HepG2 (cell line): ENCODE measurements at regions not wholly inside any gene's neighbourhood (a gene's known extent, or its start where the extent isn't known, plus 50 kb on each side); places are given as distances from the start of the nearest gene placed in this dataset.

Experiments used
- ATAC-seq: fragments of 200-7000 bp; cut with Tn5 transposase; 3 replicates; pipeline ENCODE4 v1.9.1; 2020; ENCODE audit warnings: mild to moderate bottlenecking, moderate library complexity
- BruUV-seq: library from RNA; stranded (reverse); fragments of 400-500 nt; replicated peaks from 2 replicates; lab custom pipeline; 2021; lab: Mats Ljungman, UMichigan
- CTCF ChIA-PET: fragments of 300-600 bp; formaldehyde crosslinking; extraction: SDS; loops from one replicate; lab custom pipeline; 2021; ENCODE audit warnings: low total read pairs, inconsistent platforms, low intra/inter-chr PET ratio; lab: Yijun Ruan, JAX
- POLR2A ChIA-PET: fragments of 350-600 bp; sonication (Branson Sonifier 250); formaldehyde crosslinking; loops from one replicate; lab custom pipeline; 2020; ENCODE audit warnings: antibody characterized with exemption, inconsistent platforms; lab: Yijun Ruan, JAX
- DNase-seq: peaks from one replicate; pipeline ENCODE4 v3.0.0-alpha.2; 2015; ENCODE audit warnings: low spot score
- FAIRE-seq: peaks from 3 replicates; lab custom pipeline; 2011; peaks lifted over from hg19 to GRCh38; lab: Jason Lieb, UNC
- H2AFZ ChIP-seq: one replicate; pipeline ENCODE4 v1.6.1; 2011; ENCODE audit warnings: low read length, inconsistent platforms
- H3K27ac ChIP-seq: fragments of 300-600 bp; 3 replicates; pipeline ENCODE4 v1.8.0; 2011; ENCODE audit warnings: mixed run types, mild to moderate bottlenecking, mixed read lengths, low read length, inconsistent platforms; ENCODE audit not compliant: insufficient read depth; ENCODE audit errors: extremely low read length
- H3K27me3 ChIP-seq, 2 experiments: fragments of 200-600 bp in 1 of 2; 2 replicates in 1 of 2; 3 replicates in 1 of 2; pipeline versions ENCODE4 v1.6.0 to v1.8.0; 2011; ENCODE audit warnings: low read length in 2 of 2, mild to moderate bottlenecking in 2 of 2, moderate library complexity in 2 of 2, inconsistent platforms in 1 of 2; ENCODE audit not compliant: insufficient read depth in 2 of 2, control insufficient read depth in 1 of 2
- H3K36me3 ChIP-seq, 2 experiments: fragments of 200-600 bp in 1 of 2; replicated peaks in 1 of 2; 2 replicates in 1 of 2; 3 replicates in 1 of 2; pipeline versions ENCODE4 v1.5.1 to v1.8.0; 2011; ENCODE audit warnings: low read length in 2 of 2, inconsistent platforms in 1 of 2; ENCODE audit not compliant: insufficient read depth in 2 of 2, control insufficient read depth in 1 of 2
- H3K4me1 ChIP-seq: 2 replicates; pipeline ENCODE4 v1.5.1; 2012; ENCODE audit warnings: low read length, inconsistent platforms; ENCODE audit not compliant: insufficient read depth
- H3K4me2 ChIP-seq: 2 replicates; pipeline ENCODE4 v1.6.0; 2011; ENCODE audit warnings: low read depth, low read length, inconsistent platforms
- H3K4me3 ChIP-seq, 3 experiments: fragments of 200-600 bp in 1 of 3; sonication (generic), shearing (Covaris generic) in 1 of 3; replicated peaks in 1 of 3; 2 replicates each; pipeline ENCODE4 v1.5.1; 2011 to 2016; ENCODE audit warnings: low read length in 3 of 3, inconsistent platforms in 2 of 3, low read depth in 2 of 3, mild to moderate bottlenecking in 2 of 3, control low read depth in 1 of 3, mixed read lengths in 1 of 3; ENCODE audit not compliant: insufficient read depth in 1 of 3
- H3K79me2 ChIP-seq: one replicate; pipeline ENCODE4 v1.6.1; 2011; ENCODE audit warnings: low read length, inconsistent platforms; ENCODE audit not compliant: insufficient read depth
- H3K9ac ChIP-seq: 2 replicates; pipeline ENCODE4 v1.6.0; 2011; ENCODE audit warnings: mild to moderate bottlenecking, low read depth, low read length, inconsistent platforms; ENCODE audit not compliant: insufficient read depth
- H3K9me3 ChIP-seq: 2 replicates; pipeline ENCODE4 v1.5.1; 2012; ENCODE audit warnings: mild to moderate bottlenecking, low read length
- H4K20me1 ChIP-seq: 2 replicates; pipeline ENCODE4 v1.6.0; 2011; ENCODE audit warnings: inconsistent platforms, mild to moderate bottlenecking, low read length, moderate library complexity; ENCODE audit not compliant: insufficient read depth
- ISL2 ChIP-seq: sonication (generic); formaldehyde crosslinking; IDR thresholded peaks from 2 replicates; pipeline ENCODE4 v1.5.0; 2020; ENCODE audit warnings: missing genetic modification reagents
- LCORL ChIP-seq, 2 experiments: fragments of 450-650 bp in 1 of 2; sonication (generic) in 1 of 2; formaldehyde crosslinking in 1 of 2; IDR thresholded peaks; 2 replicates each; pipeline versions ENCODE4 v1.5.0 to v1.6.1; 2017 to 2020; ENCODE audit warnings: antibody characterized with exemption in 1 of 2, missing genetic modification reagents in 1 of 2
- MEIS1 ChIP-seq: sonication (generic); formaldehyde crosslinking; IDR thresholded peaks from 2 replicates; pipeline ENCODE4 v1.9.0; 2021; ENCODE audit warnings: mild to moderate bottlenecking, missing genetic modification reagents, moderate library complexity, borderline replicate concordance
- ZBTB7B ChIP-seq: sonication (generic); formaldehyde crosslinking; IDR thresholded peaks from 2 replicates; pipeline ENCODE4 v1.4.0; 2020; ENCODE audit warnings: missing genetic modification reagents
- ZKSCAN8 ChIP-seq: IDR thresholded peaks from 2 replicates; pipeline ENCODE4 v1.6.1; 2016; ENCODE audit warnings: borderline replicate concordance, missing genetic modification reagents, missing compliant biosample characterization
- ZNF3 ChIP-seq: IDR thresholded peaks from 2 replicates; pipeline ENCODE4 v1.7.0; 2017; ENCODE audit warnings: inconsistent platforms
- ZNF333 ChIP-seq: sonication (generic); formaldehyde crosslinking; IDR thresholded peaks from 2 replicates; pipeline ENCODE4 v1.4.0; 2020; ENCODE audit warnings: mild to moderate bottlenecking, missing genetic modification reagents, borderline replicate concordance
- ZNF501 ChIP-seq: sonication (generic); formaldehyde crosslinking; IDR thresholded peaks from 2 replicates; pipeline ENCODE4 v1.5.1; 2020; ENCODE audit warnings: mild to moderate bottlenecking, moderate library complexity, missing genetic modification reagents
- ZNF558 ChIP-seq: sonication (generic); formaldehyde crosslinking; IDR thresholded peaks from 2 replicates; pipeline ENCODE4 v1.9.0; 2022; ENCODE audit warnings: mild to moderate bottlenecking, missing genetic modification reagents, borderline replicate concordance
- ZNF598 ChIP-seq: sonication (generic); formaldehyde crosslinking; IDR thresholded peaks from 2 replicates; pipeline ENCODE4 v1.5.1; 2020; ENCODE audit warnings: mild to moderate bottlenecking, missing genetic modification reagents, borderline replicate concordance
- ZNF780A ChIP-seq: sonication (generic); formaldehyde crosslinking; IDR thresholded peaks from 2 replicates; pipeline ENCODE4 v1.8.0; 2022; ENCODE audit warnings: mild to moderate bottlenecking, missing genetic modification reagents, moderate library complexity
- ZNF782 ChIP-seq: sonication (generic); formaldehyde crosslinking; IDR thresholded peaks from 2 replicates; pipeline ENCODE4 v1.4.0; 2020; ENCODE audit warnings: missing genetic modification reagents, mild to moderate bottlenecking, borderline replicate concordance
- ZNF879 ChIP-seq: sonication (generic); formaldehyde crosslinking; IDR thresholded peaks from 2 replicates; pipeline ENCODE4 v1.8.1; 2023; ENCODE audit warnings: missing genetic modification reagents
- WGBS: methylation state at CpG from one replicate; pipeline ENCODE4 v1.1.6; 2017; ENCODE audit warnings: low lambda C conversion rate; 5-methylcytosine and 5-hydroxymethylcytosine counted together
- in situ Hi-C: cut with HindIII; loops from 2 replicates; pipeline ENCODE4 v1.10.0; 2017; ENCODE audit warnings: low pct_unique_long_range_greater_than_20kb; ENCODE audit not compliant: extremely low pct_ligation_motif_present
- intact Hi-C: fragments of 100-400 bp; cut with micrococcal nuclease; formaldehyde crosslinking; loops from one replicate; pipeline ENCODE4 v1.10.0; 2022; ENCODE audit not compliant: unreplicated experiment
- TF ChIP-seq, protein P1 (sequence below): sonication (generic); formaldehyde crosslinking; IDR thresholded peaks from 2 replicates; pipeline ENCODE4 v1.9.0; 2021; ENCODE audit warnings: missing genetic modification reagents, mild to moderate bottlenecking, borderline replicate concordance
- TF ChIP-seq, protein P2 (sequence below): sonication (generic); formaldehyde crosslinking; IDR thresholded peaks from 2 replicates; pipeline ENCODE4 v1.4.0; 2020; ENCODE audit warnings: missing genetic modification reagents

DNA sequence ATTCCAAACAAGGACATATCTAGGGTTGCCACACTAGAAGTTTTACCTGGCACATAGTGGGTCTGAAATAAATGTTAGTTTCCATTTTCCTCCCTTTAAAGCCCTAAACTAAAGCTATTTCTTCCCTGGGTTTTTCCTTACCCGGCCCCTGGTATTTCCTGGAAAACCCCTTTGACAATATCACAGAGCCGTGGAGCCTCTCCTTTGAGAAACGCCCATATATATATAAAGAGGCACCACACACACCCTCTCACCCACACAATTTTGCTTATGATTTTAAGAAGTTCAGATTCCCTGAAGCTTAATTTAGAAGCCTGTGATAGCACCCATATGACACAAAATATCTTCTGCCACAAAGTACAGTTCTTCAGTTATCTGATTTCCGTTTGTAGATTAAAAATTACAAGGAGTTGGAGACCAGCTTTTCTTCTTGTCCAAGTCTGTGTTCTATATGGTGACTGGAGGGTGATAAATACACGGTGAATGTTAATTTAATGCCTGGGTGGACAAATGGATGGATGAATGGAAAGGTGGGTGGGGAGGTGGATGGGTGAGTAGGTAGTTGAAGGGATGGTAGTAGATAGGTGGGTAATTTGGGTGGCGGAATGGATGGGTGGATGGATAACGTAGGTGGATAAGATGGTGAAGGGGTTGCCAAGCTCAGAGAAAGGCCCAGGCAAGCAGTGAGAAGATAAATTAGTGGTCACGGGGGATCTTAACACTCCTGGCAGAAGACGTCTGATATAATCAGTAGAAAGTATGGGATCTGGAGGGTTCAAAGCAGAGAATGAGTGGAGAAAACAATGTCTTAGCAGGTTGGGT, 154.4 kb upstream of the FGGY start:
- no peak for DNase-seq
- WGBS, result 49% methylated on average over 9 of the region's 9 CpGs
- no peaks in the 10 kb centered on the region for H3K9me3 ChIP-seq
- in situ Hi-C loops (no loop called here), intact Hi-C loops (loop anchor here (10.0 kb wide), 2 partner anchors 152 to 358 kb away; partner anchors contain the start of genes FGGY and JUN)
- FAIRE-seq, result no peak
- no peak for ATAC-seq
- H3K79me2 ChIP-seq, result no peaks in the 10 kb centered on the region
- peak overlapping the region; percentile 19; the same call in 1 of the 2 replicates for H3K4me2 ChIP-seq
- H3K36me3 ChIP-seq, result no peaks in the 10 kb centered on the region
- peaks cover 0 to 11% of the 10 kb centered on the region in 2 experiments; a peak in 2 of 5 replicates for H3K27me3 ChIP-seq
- H4K20me1 ChIP-seq, result no peaks in the 10 kb centered on the region
- ChIA-PET CTCF (no interaction called here), POLR2A (interaction anchor here (1.2 kb wide), 1 partner anchor 154 kb away, joined by 3 read pairs; the partner anchor contains the start of gene FGGY)
- no TSS peak for BruUV-seq
- H3K27ac ChIP-seq, result no peak overlapping the region
- H3K9ac ChIP-seq, result no peak overlapping the region
- TF ChIP-seq ZNF333 (CRISPR knock-in tag) (no peak), ZNF558 (CRISPR knock-in tag) (no peak), ZNF780A (CRISPR knock-in tag) (no peak)
- H3K4me1 ChIP-seq, result peaks cover 35% of the 10 kb centered on the region
- H2AFZ ChIP-seq, result no peak overlapping the region
- no peak overlapping the region for H3K4me3 ChIP-seq

DNA sequence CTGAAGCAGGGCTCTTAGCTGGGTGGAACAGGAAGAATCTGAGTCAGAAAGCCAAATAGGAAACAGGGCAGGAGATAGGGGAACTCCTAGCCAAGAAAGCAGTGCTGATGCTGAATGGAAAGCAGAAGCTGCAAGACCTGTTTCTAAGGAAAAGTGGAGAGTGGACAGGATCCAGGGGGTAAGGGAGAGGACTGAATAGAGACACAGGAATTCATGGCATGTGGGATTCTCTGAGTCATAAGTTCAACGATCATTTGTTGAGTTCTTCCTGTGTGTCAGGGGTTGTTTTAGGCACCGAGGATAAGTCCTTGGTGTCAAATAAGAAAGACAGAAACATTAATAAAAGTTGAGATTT, 153.8 kb upstream of the FGGY start:
- no peak overlapping the region for H2AFZ ChIP-seq
- ChIA-PET POLR2A (interaction anchor here (1.2 kb wide), 1 partner anchor 154 kb away, joined by 3 read pairs; the partner anchor contains the start of gene FGGY), CTCF (no interaction called here)
- peak; percentile 77 for ATAC-seq
- no peak overlapping the region for H3K9ac ChIP-seq
- H3K4me1 ChIP-seq, result peaks cover 36% of the 10 kb centered on the region
- H3K36me3 ChIP-seq, result no peaks in the 10 kb centered on the region
- no peak for FAIRE-seq
- H3K27me3 ChIP-seq, result peaks cover 1 to 17% of the 10 kb centered on the region in 2 experiments; a peak in 3 of 5 replicates
- in situ Hi-C loops (no loop called here), intact Hi-C loops (loop anchor here (10.0 kb wide), 2 partner anchors 152 to 358 kb away; partner anchors contain the start of genes FGGY and JUN)
- H3K4me3 ChIP-seq, result no peak overlapping the region
- H4K20me1 ChIP-seq, result no peaks in the 10 kb centered on the region
- 0% methylated on average over 2 of the region's 2 CpGs for WGBS
- peak overlapping the region; percentile 19; the same call in 1 of the 2 replicates for H3K4me2 ChIP-seq
- DNase-seq, result peak; percentile 72
- H3K9me3 ChIP-seq, result no peaks in the 10 kb centered on the region
- no TSS peak for BruUV-seq
- H3K27ac ChIP-seq, result no peak overlapping the region
- no peaks in the 10 kb centered on the region for H3K79me2 ChIP-seq
- TF ChIP-seq ZNF598 (CRISPR knock-in tag) (no peak), ZNF782 (CRISPR knock-in tag) (no peak), LCORL (IDR thresholded peaks at IDR 0.05) (no peak), LCORL (CRISPR knock-in tag; IDR thresholded peaks at IDR 0.05) (peak; percentile 63; the same call in 1 of the 2 replicates), ISL2 (no peak), ZKSCAN8 (CRISPR knock-in tag) (no peak), ZNF501 (CRISPR knock-in tag) (no peak), ZNF879 (CRISPR knock-in tag) (no peak), MEIS1 (CRISPR knock-in tag) (no peak), ZBTB7B (CRISPR knock-in tag) (no peak), ZNF3 (CRISPR knock-in tag) (0 out of 2 replicates have a peak, but pooled peaks have one; percentile 42)
- TF ChIP-seq, protein P1, sequence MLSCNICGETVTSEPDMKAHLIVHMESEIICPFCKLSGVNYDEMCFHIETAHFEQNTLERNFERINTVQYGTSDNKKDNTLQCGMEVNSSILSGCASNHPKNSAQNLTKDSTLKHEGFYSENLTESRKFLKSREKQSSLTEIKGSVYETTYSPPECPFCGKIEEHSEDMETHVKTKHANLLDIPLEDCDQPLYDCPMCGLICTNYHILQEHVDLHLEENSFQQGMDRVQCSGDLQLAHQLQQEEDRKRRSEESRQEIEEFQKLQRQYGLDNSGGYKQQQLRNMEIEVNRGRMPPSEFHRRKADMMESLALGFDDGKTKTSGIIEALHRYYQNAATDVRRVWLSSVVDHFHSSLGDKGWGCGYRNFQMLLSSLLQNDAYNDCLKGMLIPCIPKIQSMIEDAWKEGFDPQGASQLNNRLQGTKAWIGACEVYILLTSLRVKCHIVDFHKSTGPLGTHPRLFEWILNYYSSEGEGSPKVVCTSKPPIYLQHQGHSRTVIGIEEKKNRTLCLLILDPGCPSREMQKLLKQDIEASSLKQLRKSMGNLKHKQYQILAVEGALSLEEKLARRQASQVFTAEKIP (CRISPR knock-in tag), result no peak
- TF ChIP-seq, protein P2, sequence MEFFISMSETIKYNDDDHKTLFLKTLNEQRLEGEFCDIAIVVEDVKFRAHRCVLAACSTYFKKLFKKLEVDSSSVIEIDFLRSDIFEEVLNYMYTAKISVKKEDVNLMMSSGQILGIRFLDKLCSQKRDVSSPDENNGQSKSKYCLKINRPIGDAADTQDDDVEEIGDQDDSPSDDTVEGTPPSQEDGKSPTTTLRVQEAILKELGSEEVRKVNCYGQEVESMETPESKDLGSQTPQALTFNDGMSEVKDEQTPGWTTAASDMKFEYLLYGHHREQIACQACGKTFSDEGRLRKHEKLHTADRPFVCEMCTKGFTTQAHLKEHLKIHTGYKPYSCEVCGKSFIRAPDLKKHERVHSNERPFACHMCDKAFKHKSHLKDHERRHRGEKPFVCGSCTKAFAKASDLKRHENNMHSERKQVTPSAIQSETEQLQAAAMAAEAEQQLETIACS (CRISPR knock-in tag), result no peak
